Neural progenitor cell (in vitro differentiated cells): ENCODE measurements at regions not wholly inside any gene's neighbourhood (a gene's known extent, or its start where the extent isn't known, plus 50 kb on each side); places are given as distances from the start of the nearest gene placed in this dataset.
"Not testable (repeated sequence)": the region's sequence is repeated elsewhere in the genome, so short reads cannot be mapped to it uniquely, and the experiment has no call there.

Source experiments
- DNase-seq: peaks from one replicate; pipeline ENCODE4 v3.0.0-alpha.2; 2016; ENCODE audit warnings: low spot score
- H2AFZ ChIP-seq: fragments of 200-600 bp; sonication (generic); replicated peaks from 2 replicates; pipeline ENCODE4 v1.6.1; 2016; ENCODE audit warnings: antibody characterized with exemption
- H3F3A ChIP-seq: fragments of 200-600 bp; sonication (generic); 2 replicates; pipeline ENCODE4 v1.6.1; 2016; ENCODE audit warnings: antibody characterized with exemption, low read depth
- H3K27ac ChIP-seq: fragments of 200-600 bp; sonication (generic); 2 replicates; pipeline ENCODE4 v1.5.1; 2016; ENCODE audit warnings: mild to moderate bottlenecking
- H3K27me3 ChIP-seq: fragments of 200-600 bp; sonication (generic); 2 replicates; pipeline ENCODE4 v1.6.1; 2016; ENCODE audit warnings: mild to moderate bottlenecking, moderate library complexity
- H3K36me3 ChIP-seq: fragments of 200-600 bp; sonication (generic); 2 replicates; pipeline ENCODE4 v1.5.1; 2016
- H3K4me1 ChIP-seq: fragments of 200-600 bp; sonication (generic); 2 replicates; pipeline ENCODE4 v1.6.1; 2016; ENCODE audit warnings: mixed run types
- H3K4me2 ChIP-seq: fragments of 200-600 bp; sonication (generic); 2 replicates; pipeline ENCODE4 v1.6.1; 2016
- H3K4me3 ChIP-seq: fragments of 200-600 bp; sonication (generic); 2 replicates; pipeline ENCODE4 v1.5.1; 2016
- H3K79me2 ChIP-seq: fragments of 200-600 bp; sonication (generic); 2 replicates; pipeline ENCODE4 v1.6.1; 2016; ENCODE audit warnings: low read depth
- H3K9ac ChIP-seq: fragments of 200-600 bp; sonication (generic); 2 replicates; pipeline ENCODE4 v1.6.1; 2016
- H3K9me3 ChIP-seq: fragments of 200-600 bp; sonication (generic); 2 replicates; pipeline ENCODE4 v1.5.1; 2016; ENCODE audit warnings: low read depth
- H4K20me1 ChIP-seq: fragments of 200-600 bp; sonication (generic); 2 replicates; pipeline ENCODE4 v1.6.1; 2016; ENCODE audit warnings: low read depth
- H3K27ac Mint-ChIP-seq: 3 replicates; pipeline ENCODE4 v1.8.0; 2021; ENCODE audit warnings: mixed read lengths
- H3K27me3 Mint-ChIP-seq: 2 replicates; pipeline ENCODE4 v1.8.0; 2022; ENCODE audit warnings: low read depth, mild to moderate bottlenecking, inconsistent platforms, moderate library complexity, mixed read lengths; ENCODE audit not compliant: insufficient read depth
- H3K36me3 Mint-ChIP-seq: 3 replicates; pipeline ENCODE4 v1.8.0; 2021; ENCODE audit warnings: mixed read lengths
- H3K4me1 Mint-ChIP-seq: 3 replicates; pipeline ENCODE4 v1.8.0; 2021; ENCODE audit warnings: mixed read lengths
- H3K4me3 Mint-ChIP-seq: 3 replicates; pipeline ENCODE4 v1.8.0; 2021; ENCODE audit warnings: mild to moderate bottlenecking, moderate library complexity, mixed read lengths
- H3K9me3 Mint-ChIP-seq: 3 replicates; pipeline ENCODE4 v1.8.0; 2020; ENCODE audit warnings: mixed read lengths
- EZH2 ChIP-seq: fragments of 200-600 bp; sonication (generic); IDR thresholded peaks from 2 replicates; pipeline ENCODE4 v1.6.1; 2017; ENCODE audit warnings: antibody characterized with exemption, mild to moderate bottlenecking, moderate library complexity
- EZH2phosphoT487 ChIP-seq: fragments of 200-600 bp; sonication (generic); IDR thresholded peaks from 2 replicates; pipeline ENCODE4 v1.6.1; 2017; ENCODE audit warnings: antibody characterized with exemption
- TF ChIP-seq, protein P1 (sequence below): fragments of 200-600 bp; sonication (generic); IDR thresholded peaks from 2 replicates; pipeline ENCODE4 v1.5.1; 2017; ENCODE audit warnings: antibody characterized with exemption, mild to moderate bottlenecking

DNA sequence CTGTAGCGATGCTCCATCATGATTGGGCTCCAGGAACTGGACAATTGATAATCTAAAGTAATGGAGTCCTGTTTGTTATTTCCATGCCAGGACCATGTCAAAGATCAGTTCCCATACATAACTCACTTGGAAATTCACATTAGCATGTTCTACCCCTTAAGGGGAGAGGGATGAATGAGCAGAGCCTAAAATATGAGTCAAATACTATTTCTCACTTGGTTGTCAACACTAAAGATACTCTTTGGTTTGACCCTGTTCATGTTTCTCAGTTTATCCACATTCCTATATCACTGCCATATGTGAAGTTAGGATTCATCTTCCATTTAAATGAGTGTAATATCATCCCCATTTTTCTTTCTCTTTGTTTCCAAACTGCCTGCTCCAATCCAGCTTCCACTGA, 321.6 kb upstream of the PAPPA start:
- Mint-ChIP-seq H3K36me3 (no peaks in the 10 kb centered on the region), H3K9me3 (no peaks in the 10 kb centered on the region), H3K27me3 (no peaks in the 10 kb centered on the region), H3K4me3 (no peak overlapping the region), H3K27ac (no peak overlapping the region), H3K4me1 (peaks cover 3% of the 10 kb centered on the region)
- Histone ChIP-seq H3K9ac (no peak overlapping the region), H3K4me2 (no peak overlapping the region), H3K4me1 (no peaks in the 10 kb centered on the region), H3F3A (no peaks in the 10 kb centered on the region), H3K27me3 (no peaks in the 10 kb centered on the region), H3K9me3 (peaks cover 7% of the 10 kb centered on the region), H3K4me3 (no peak overlapping the region), H2AFZ (no peak overlapping the region), H3K79me2 (no peaks in the 10 kb centered on the region), H4K20me1 (no peaks in the 10 kb centered on the region), H3K36me3 (no peaks in the 10 kb centered on the region), H3K27ac (no peak overlapping the region)
- TF ChIP-seq EZH2, result no peak
- no peak for TF ChIP-seq EZH2phosphoT487
- TF ChIP-seq, protein P1, sequence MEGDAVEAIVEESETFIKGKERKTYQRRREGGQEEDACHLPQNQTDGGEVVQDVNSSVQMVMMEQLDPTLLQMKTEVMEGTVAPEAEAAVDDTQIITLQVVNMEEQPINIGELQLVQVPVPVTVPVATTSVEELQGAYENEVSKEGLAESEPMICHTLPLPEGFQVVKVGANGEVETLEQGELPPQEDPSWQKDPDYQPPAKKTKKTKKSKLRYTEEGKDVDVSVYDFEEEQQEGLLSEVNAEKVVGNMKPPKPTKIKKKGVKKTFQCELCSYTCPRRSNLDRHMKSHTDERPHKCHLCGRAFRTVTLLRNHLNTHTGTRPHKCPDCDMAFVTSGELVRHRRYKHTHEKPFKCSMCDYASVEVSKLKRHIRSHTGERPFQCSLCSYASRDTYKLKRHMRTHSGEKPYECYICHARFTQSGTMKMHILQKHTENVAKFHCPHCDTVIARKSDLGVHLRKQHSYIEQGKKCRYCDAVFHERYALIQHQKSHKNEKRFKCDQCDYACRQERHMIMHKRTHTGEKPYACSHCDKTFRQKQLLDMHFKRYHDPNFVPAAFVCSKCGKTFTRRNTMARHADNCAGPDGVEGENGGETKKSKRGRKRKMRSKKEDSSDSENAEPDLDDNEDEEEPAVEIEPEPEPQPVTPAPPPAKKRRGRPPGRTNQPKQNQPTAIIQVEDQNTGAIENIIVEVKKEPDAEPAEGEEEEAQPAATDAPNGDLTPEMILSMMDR, result no peak
- DNase-seq, result no peak

DNA sequence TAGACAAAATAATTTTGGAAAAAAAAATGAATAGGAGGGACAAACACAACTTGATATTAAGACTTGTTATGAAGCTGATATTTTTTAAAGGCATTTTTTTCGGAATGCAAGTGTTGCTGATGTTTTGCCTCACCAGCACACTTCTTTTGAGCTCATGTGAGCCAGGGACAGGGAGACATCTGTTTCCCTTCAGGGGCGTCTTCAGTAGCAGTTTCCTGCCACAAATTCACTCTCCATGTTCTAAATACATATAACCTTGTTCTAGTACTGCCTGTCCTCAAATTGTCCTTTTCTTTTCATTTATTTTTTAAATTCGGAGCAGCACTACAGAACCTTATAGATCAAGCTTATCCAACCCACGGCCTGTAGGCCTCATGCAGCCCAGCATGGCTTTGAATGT, 316.0 kb upstream of the PAPPA start:
- no peaks in the 10 kb centered on the region for H3K79me2 ChIP-seq
- no peak overlapping the region for H3K9ac ChIP-seq
- peaks cover 3% of the 10 kb centered on the region for H3K27me3 Mint-ChIP-seq
- H3K4me1 ChIP-seq, result no peaks in the 10 kb centered on the region
- TF ChIP-seq EZH2 (no peak), EZH2phosphoT487 (no peak)
- TF ChIP-seq, protein P1, result no peak
- H3F3A ChIP-seq, result no peaks in the 10 kb centered on the region
- DNase-seq, result no peak
- H3K4me3 Mint-ChIP-seq, result no peak overlapping the region
- no peaks in the 10 kb centered on the region for H3K36me3 Mint-ChIP-seq
- no peak overlapping the region for H3K27ac ChIP-seq
- H3K27me3 ChIP-seq, result no peaks in the 10 kb centered on the region
- no peaks in the 10 kb centered on the region for H3K9me3 Mint-ChIP-seq
- H3K4me3 ChIP-seq, result no peak overlapping the region
- no peaks in the 10 kb centered on the region for H3K36me3 ChIP-seq
- peaks cover 2% of the 10 kb centered on the region for H3K4me1 Mint-ChIP-seq
- no peaks in the 10 kb centered on the region for H4K20me1 ChIP-seq
- peak overlapping the region; percentile 68 for H2AFZ ChIP-seq
- H3K4me2 ChIP-seq, result no peak overlapping the region
- no peaks in the 10 kb centered on the region for H3K9me3 ChIP-seq
- H3K27ac Mint-ChIP-seq, result no peak overlapping the region

DNA sequence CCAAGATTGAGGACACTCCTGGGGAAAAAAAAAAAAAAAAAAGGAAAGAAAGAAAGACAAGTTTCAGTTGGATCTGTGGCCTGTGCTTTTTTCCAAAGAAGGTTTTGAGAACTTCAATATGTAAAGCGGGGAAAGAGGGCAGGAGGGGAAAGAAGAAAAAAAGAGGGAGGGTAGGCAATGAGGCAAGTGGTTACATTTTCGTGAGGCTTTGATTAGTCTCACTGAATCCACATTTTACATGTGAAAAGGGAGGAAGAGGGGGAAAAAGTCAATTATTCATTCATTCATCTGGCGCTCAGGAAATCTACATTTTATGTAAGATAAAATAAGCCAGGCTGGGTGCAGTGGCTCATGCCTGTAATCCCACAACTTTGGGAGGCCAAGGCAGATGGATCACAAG, 315.2 kb upstream of the PAPPA start:
- Mint-ChIP-seq H3K4me1 (no peaks in the 10 kb centered on the region), H3K9me3 (no peaks in the 10 kb centered on the region), H3K27ac (no peak overlapping the region), H3K27me3 (peaks cover 3% of the 10 kb centered on the region), H3K36me3 (no peaks in the 10 kb centered on the region), H3K4me3 (no peak overlapping the region)
- H3K27me3 ChIP-seq, result no peaks in the 10 kb centered on the region
- H3K36me3 ChIP-seq, result no peaks in the 10 kb centered on the region
- no peaks in the 10 kb centered on the region for H4K20me1 ChIP-seq
- no peak overlapping the region for H3K4me2 ChIP-seq
- no peaks in the 10 kb centered on the region for H3F3A ChIP-seq
- no peaks in the 10 kb centered on the region for H3K9me3 ChIP-seq
- H3K27ac ChIP-seq, result no peak overlapping the region
- H3K9ac ChIP-seq, result no peak overlapping the region
- H3K79me2 ChIP-seq, result no peaks in the 10 kb centered on the region
- no peak for DNase-seq
- no peak for TF ChIP-seq EZH2phosphoT487
- TF ChIP-seq EZH2, result no peak
- TF ChIP-seq, protein P1, result no peak
- H3K4me1 ChIP-seq, result no peaks in the 10 kb centered on the region
- H3K4me3 ChIP-seq, result no peak overlapping the region
- peak overlapping the region; percentile 68 for H2AFZ ChIP-seq

DNA sequence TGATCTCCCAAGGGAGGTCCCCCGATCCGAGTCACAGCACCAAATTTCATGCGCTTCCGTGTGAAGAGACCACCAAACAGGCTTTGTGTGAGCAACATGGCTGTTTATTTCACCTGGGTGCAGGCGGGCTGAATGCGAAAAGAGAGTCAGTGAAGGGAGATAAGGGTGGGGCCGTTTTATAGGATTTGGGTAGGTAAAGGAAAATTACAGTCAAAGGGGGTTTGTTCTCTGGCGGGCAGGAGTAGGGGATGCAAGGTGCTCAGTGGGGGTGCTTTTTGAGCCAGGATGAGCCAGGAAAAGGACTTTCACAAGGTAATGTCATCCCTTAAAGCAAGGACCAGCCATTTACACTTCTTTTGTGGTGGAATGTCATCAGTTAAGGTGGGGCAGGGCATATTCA, 309.2 kb upstream of the PAPPA start:
- not testable (repeated sequence) for H3K4me1 Mint-ChIP-seq, H3K9me3 ChIP-seq, H3K27me3 ChIP-seq, H4K20me1 ChIP-seq, H3K9ac ChIP-seq, DNase-seq, H3K9me3 Mint-ChIP-seq, H3K4me2 ChIP-seq, H3K36me3 ChIP-seq, H3K79me2 ChIP-seq, H3F3A ChIP-seq, H3K4me3 Mint-ChIP-seq, H3K4me3 ChIP-seq, H3K27ac ChIP-seq, H3K27ac Mint-ChIP-seq, H3K27me3 Mint-ChIP-seq, H2AFZ ChIP-seq, H3K4me1 ChIP-seq, H3K36me3 Mint-ChIP-seq
